Caco-2 (cell line): ENCODE measurements at regions not wholly inside any gene's neighbourhood (a gene's known extent, or its start where the extent isn't known, plus 50 kb on each side); places are given as distances from the start of the nearest gene placed in this dataset.

Experiments used
- BruUV-seq: library from RNA; stranded (reverse); fragments of 400-500 nt; replicated peaks from 2 replicates; lab custom pipeline; 2021; lab: Mats Ljungman, UMichigan
- CTCF ChIA-PET: fragments of 300-600 bp; sonication (Branson Sonifier 250); formaldehyde crosslinking; loops from one replicate; lab custom pipeline; 2022; ENCODE audit warnings: antibody characterized with exemption; lab: Charles Lee
- POLR2A ChIA-PET: fragments of 300-600 bp; sonication (Branson Sonifier 250); formaldehyde crosslinking; loops from one replicate; lab custom pipeline; 2022; ENCODE audit warnings: antibody characterized with exemption; lab: Charles Lee
- DNase-seq, 2 experiments: peaks; one replicate each; pipeline versions ENCODE4 v3.0.0 to v3.0.0-alpha.2; 2020 to 2022
- H3K27me3 ChIP-seq: replicated peaks from 2 replicates; pipeline ENCODE4 v1.6.0; 2011; ENCODE audit warnings: low read length; ENCODE audit not compliant: control insufficient read depth, insufficient read depth
- H3K36me3 ChIP-seq: 2 replicates; pipeline ENCODE4 v1.5.1; 2011; ENCODE audit warnings: low read length; ENCODE audit not compliant: control insufficient read depth, insufficient read depth
- H3K4me1 ChIP-seq: fragments of 250-450 bp; sonication (Bioruptor Pico); 2 replicates; pipeline ENCODE4 v1.5.1; 2020; ENCODE audit warnings: mild to moderate bottlenecking
- H3K4me3 ChIP-seq: 2 replicates; pipeline ENCODE4 v1.5.1; 2011; ENCODE audit warnings: low read depth, mild to moderate bottlenecking, control low read depth, low read length
- H3K9me3 ChIP-seq: fragments of 250-450 bp; sonication (Bioruptor Pico); 2 replicates; pipeline ENCODE4 v1.5.1; 2020; ENCODE audit warnings: mild to moderate bottlenecking, moderate library complexity
- H3K27ac Mint-ChIP-seq: one replicate; pipeline ENCODE4 v1.8.0; 2022; ENCODE audit warnings: mixed read lengths; ENCODE audit not compliant: unreplicated experiment
- H3K27me3 Mint-ChIP-seq: one replicate; pipeline ENCODE4 v1.8.0; 2022; ENCODE audit warnings: mixed read lengths; ENCODE audit not compliant: insufficient read depth, unreplicated experiment
- H3K36me3 Mint-ChIP-seq: one replicate; pipeline ENCODE4 v1.8.0; 2022; ENCODE audit warnings: mild to moderate bottlenecking, mixed read lengths; ENCODE audit not compliant: insufficient read depth, unreplicated experiment
- H3K4me1 Mint-ChIP-seq: one replicate; pipeline ENCODE4 v1.8.0; 2022; ENCODE audit warnings: low read depth, mixed read lengths; ENCODE audit not compliant: unreplicated experiment
- H3K4me3 Mint-ChIP-seq: one replicate; pipeline ENCODE4 v1.8.0; 2022; ENCODE audit warnings: mild to moderate bottlenecking, moderate library complexity, mixed read lengths; ENCODE audit not compliant: unreplicated experiment
- H3K9me3 Mint-ChIP-seq: one replicate; pipeline ENCODE4 v1.8.0; 2022; ENCODE audit warnings: mixed read lengths; ENCODE audit not compliant: unreplicated experiment
- intact Hi-C: fragments of 100-400 bp; cut with micrococcal nuclease; formaldehyde crosslinking; loops from one replicate; pipeline ENCODE4 v1.10.0; 2022; ENCODE audit not compliant: unreplicated experiment
- TF ChIP-seq, protein P1 (sequence below), 2 experiments: fragments of 200-600 bp in 1 of 2; IDR thresholded peaks; 1 replicate in 1 of 2; 2 replicates in 1 of 2; pipeline versions ENCODE4 v1.5.1 to v1.8.0; 2011 to 2022; ENCODE audit warnings: antibody characterized with exemption in 1 of 2, control low read depth in 1 of 2, inconsistent platforms in 1 of 2, low read depth in 1 of 2, low read length in 1 of 2, mild to moderate bottlenecking in 1 of 2, moderate library complexity in 1 of 2; ENCODE audit not compliant: insufficient read depth in 1 of 2, severe bottlenecking in 1 of 2, unreplicated experiment in 1 of 2

DNA sequence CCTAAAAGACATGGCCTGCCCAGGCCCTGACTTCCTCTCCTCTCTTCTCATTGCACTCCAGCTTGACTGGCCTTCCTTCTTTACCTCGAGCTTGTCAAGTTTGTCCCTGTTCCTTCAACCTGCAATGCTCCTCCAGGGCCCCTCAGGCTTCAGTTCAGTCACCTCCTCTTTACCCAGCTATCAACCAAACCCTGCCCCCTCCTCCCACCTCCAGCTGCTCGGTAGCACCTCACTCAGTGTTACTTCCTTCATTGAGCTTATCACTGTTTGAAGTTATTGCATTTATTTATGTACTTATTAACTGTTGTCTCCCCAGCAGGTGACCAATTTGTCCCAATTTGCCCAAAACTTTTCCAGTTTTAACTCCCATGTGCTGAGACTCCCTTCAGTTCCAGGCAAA is 95.8 kb upstream of the UBE2E1 start:
- Histone ChIP-seq H3K36me3 (no peaks in the 10 kb centered on the region), H3K4me1 (peaks cover 5% of the 10 kb centered on the region; the same call in 1 of the 2 replicates), H3K9me3 (no peaks in the 10 kb centered on the region), H3K4me3 (no peak overlapping the region), H3K27me3 (no peaks in the 10 kb centered on the region)
- intact Hi-C loops = no loop called here
- POLR2A ChIA-PET = interaction anchor here (0.5 kb wide), 1 partner anchor 19 kb away, joined by 3 read pairs; no protein-coding TSS in a partner anchor
- H3K36me3 Mint-ChIP-seq = no peaks in the 10 kb centered on the region
- H3K4me1 Mint-ChIP-seq = peaks cover 10% of the 10 kb centered on the region
- no peak overlapping the region for H3K4me3 Mint-ChIP-seq
- no peak overlapping the region for H3K27ac Mint-ChIP-seq
- no peaks in the 10 kb centered on the region for H3K9me3 Mint-ChIP-seq
- CTCF ChIA-PET = no interaction called here
- no TSS peak for BruUV-seq
- H3K27me3 Mint-ChIP-seq = no peaks in the 10 kb centered on the region
- TF ChIP-seq, protein P1, sequence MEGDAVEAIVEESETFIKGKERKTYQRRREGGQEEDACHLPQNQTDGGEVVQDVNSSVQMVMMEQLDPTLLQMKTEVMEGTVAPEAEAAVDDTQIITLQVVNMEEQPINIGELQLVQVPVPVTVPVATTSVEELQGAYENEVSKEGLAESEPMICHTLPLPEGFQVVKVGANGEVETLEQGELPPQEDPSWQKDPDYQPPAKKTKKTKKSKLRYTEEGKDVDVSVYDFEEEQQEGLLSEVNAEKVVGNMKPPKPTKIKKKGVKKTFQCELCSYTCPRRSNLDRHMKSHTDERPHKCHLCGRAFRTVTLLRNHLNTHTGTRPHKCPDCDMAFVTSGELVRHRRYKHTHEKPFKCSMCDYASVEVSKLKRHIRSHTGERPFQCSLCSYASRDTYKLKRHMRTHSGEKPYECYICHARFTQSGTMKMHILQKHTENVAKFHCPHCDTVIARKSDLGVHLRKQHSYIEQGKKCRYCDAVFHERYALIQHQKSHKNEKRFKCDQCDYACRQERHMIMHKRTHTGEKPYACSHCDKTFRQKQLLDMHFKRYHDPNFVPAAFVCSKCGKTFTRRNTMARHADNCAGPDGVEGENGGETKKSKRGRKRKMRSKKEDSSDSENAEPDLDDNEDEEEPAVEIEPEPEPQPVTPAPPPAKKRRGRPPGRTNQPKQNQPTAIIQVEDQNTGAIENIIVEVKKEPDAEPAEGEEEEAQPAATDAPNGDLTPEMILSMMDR (IDR thresholded peaks at IDR 0.05; ENCODE audit: insufficient read depth in 1 of 2, low read depth in 1 of 2, low read length in 1 of 2, severe bottlenecking in 1 of 2, unreplicated experiment in 1 of 2) = no peak
- DNase-seq = no peak

DNA sequence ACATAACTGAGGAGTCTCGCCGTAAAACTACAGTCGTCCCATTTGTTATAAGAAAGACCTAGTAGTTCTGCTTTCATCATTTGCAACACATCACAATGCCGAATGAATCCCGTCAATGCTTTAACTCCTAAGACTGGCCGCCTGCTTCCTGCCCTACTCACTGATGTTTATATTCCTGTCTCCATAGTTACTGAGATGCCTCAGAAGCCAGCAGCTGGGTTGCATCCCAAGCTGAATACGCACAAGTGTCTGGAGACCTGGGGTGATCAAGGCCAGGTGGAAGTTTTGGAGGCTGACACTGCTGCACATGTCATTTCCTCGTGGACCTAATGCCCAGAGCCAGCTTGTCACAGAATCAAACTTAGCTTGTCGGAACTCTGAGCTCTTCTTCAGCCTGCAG is 95.2 kb upstream of the UBE2E1 start:
- Mint-ChIP-seq H3K4me3 (no peak overlapping the region), H3K27ac (no peak overlapping the region), H3K27me3 (no peaks in the 10 kb centered on the region), H3K9me3 (no peaks in the 10 kb centered on the region), H3K36me3 (no peaks in the 10 kb centered on the region), H3K4me1 (peaks cover 10% of the 10 kb centered on the region)
- no peaks in the 10 kb centered on the region for H3K36me3 ChIP-seq
- ChIA-PET POLR2A (no interaction called here), CTCF (no interaction called here)
- no TSS peak for BruUV-seq
- intact Hi-C loops = no loop called here
- no peaks in the 10 kb centered on the region for H3K9me3 ChIP-seq
- TF ChIP-seq, protein P1 (IDR thresholded peaks at IDR 0.05; ENCODE audit: insufficient read depth in 1 of 2, low read depth in 1 of 2, low read length in 1 of 2, severe bottlenecking in 1 of 2, unreplicated experiment in 1 of 2) = no peak
- H3K27me3 ChIP-seq = no peaks in the 10 kb centered on the region
- no peak overlapping the region for H3K4me3 ChIP-seq
- DNase-seq = no peak
- peaks cover 5% of the 10 kb centered on the region; the same call in 1 of the 2 replicates for H3K4me1 ChIP-seq

DNA sequence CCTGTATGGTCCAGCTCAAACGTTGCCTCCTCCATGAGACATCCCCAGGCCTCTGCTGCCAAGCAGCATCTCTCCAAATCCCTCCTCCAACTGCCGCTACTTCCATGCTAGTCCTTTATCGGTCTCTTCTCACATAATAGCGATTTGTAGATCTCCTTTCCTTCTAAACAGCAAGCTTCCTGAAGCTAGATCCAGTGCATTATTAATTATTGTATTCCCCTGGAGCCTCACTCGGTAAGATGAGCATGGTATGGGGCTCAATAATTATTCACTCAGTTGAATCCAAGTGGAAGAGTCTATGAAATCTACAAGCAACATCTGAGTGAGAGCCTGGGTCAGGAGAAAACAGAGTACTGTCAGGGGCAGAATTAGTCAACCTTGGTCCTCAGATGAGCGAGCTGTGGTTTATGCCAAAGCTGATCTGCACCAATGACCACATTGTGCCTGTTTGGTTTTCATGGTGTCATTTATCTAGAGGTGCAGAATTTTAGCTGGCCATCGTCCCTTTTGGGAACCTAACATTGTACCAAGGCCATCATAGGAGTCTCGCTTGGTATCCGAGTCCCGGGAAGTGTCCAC is 93.8 kb upstream of the UBE2E1 start:
- BruUV-seq = no TSS peak
- H3K4me3 Mint-ChIP-seq = no peak overlapping the region
- TF ChIP-seq, protein P1 (IDR thresholded peaks at IDR 0.05; ENCODE audit: insufficient read depth in 1 of 2, low read depth in 1 of 2, low read length in 1 of 2, severe bottlenecking in 1 of 2, unreplicated experiment in 1 of 2) = no peak
- CTCF ChIA-PET = interaction anchor here (0.5 kb wide), 1 partner anchor 16 kb away, joined by 3 read pairs; no protein-coding TSS in a partner anchor
- H3K36me3 Mint-ChIP-seq = no peaks in the 10 kb centered on the region
- Histone ChIP-seq H3K9me3 (no peaks in the 10 kb centered on the region), H3K4me3 (no peak overlapping the region), H3K36me3 (no peaks in the 10 kb centered on the region), H3K4me1 (peaks cover 5% of the 10 kb centered on the region; the same call in 1 of the 2 replicates), H3K27me3 (no peaks in the 10 kb centered on the region)
- H3K4me1 Mint-ChIP-seq = peaks cover 17% of the 10 kb centered on the region
- intact Hi-C loops = loop anchor here (2.0 kb wide), 1 partner anchor 17 kb away; no protein-coding TSS in a partner anchor
- POLR2A ChIA-PET = no interaction called here
- H3K9me3 Mint-ChIP-seq = no peaks in the 10 kb centered on the region
- DNase-seq = no peak
- no peaks in the 10 kb centered on the region for H3K27me3 Mint-ChIP-seq
- H3K27ac Mint-ChIP-seq = no peak overlapping the region
